ENCODE measurements at regions not wholly inside any gene's neighbourhood (a gene's known extent, or its start where the extent isn't known, plus 50 kb on each side); places are given as distances from the start of the nearest gene placed in this dataset.
"Not testable (repeated sequence)": the region's sequence is repeated elsewhere in the genome, so short reads cannot be mapped to it uniquely, and the experiment has no call there.

GRCh38 chr21:14814282-14814681, 250.5 kb downstream of the NRIP1 start:
- H3K4me3 ChIP-seq (ENCODE audit: low read depth, low read length) = no peak overlapping the region
- TF ChIP-seq CTCF (IDR thresholded peaks at IDR 0.05; ENCODE audit: low read depth, low read length, missing control alignments) = no peak
- no peak for DNase-seq (ENCODE audit: low read depth)

DNA sequence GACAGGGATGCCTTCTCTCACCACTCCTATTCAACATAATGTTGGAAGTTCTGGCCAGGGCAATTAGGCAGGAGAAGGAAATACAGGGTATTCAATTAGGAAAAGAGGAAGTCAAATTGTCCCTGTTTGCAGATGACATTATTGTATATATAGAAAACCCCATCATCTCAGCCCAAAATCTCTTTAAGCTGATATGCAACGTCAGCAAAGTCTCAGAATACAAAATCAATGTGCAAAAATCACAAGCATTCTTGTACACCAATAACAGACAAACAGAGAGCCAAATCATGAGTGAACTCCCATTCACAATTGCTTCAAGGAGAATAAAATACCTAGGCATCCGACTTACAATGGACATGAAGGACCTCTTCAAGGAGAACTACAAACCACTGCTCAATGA, 258.1 kb upstream of the SAMSN1 start:
- DNase-seq (ENCODE audit: low read depth); H3K4me3 ChIP-seq (ENCODE audit: low read depth, low read length): not testable (repeated sequence)

GRCh38 chr21:14797543-14797942, 251.4 kb upstream of the SAMSN1 start:
- no peak for DNase-seq (ENCODE audit: low read depth)
- no peak for TF ChIP-seq CTCF (IDR thresholded peaks at IDR 0.05; ENCODE audit: low read depth, low read length, missing control alignments)
- H3K4me3 ChIP-seq (ENCODE audit: low read depth, low read length) = no peak overlapping the region

DNA sequence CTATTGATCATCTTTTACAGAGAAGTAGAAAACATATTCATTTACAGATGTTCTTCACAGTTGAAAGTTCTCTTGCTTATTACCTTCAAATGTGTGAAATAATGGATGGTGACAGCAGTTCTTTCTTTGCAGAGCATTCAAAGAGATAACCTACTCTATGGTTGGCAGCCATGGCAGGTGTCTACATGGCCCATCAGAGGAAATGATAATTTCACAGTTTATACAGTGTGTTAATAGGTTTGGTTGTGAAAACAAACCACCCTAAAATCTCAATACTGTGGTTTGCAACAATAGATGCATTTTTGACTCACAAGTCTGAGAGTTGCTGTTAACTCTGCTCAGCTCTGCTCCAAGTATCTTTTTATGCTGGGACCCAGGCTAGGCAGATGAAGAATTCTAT, 241.2 kb upstream of the SAMSN1 start:
- DNase-seq (ENCODE audit: low read depth) = no peak
- no peak for TF ChIP-seq CTCF (IDR thresholded peaks at IDR 0.05; ENCODE audit: low read depth, low read length, missing control alignments)
- no peak overlapping the region for H3K4me3 ChIP-seq (ENCODE audit: low read depth, low read length)

DNA sequence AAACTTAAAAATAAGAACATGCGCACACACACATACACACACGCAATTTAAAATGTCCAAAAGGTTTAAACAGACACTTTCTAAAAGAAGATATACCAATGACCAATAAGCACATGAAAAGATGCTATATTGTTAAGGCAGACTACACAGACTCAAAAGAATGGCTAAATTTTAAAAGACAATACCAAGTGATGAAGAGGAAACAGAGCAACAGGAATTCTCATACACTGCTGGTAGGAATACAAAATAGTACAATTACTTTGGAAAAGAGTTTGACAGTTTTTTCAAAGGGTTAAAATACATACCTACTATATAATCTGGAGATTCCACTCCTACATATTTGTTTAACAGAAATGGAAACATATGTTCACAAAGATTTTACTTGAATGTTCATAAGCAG, 239.6 kb upstream of the SAMSN1 start:
- no peak for TF ChIP-seq CTCF (IDR thresholded peaks at IDR 0.05; ENCODE audit: low read depth, low read length, missing control alignments)
- no peak for DNase-seq (ENCODE audit: low read depth)
- no peak overlapping the region for H3K4me3 ChIP-seq (ENCODE audit: low read depth, low read length)

GRCh38 chr21:14773777-14774345, 227.7 kb upstream of the SAMSN1 start:
- no peak for DNase-seq (ENCODE audit: low read depth)
- TF ChIP-seq CTCF (IDR thresholded peaks at IDR 0.05; ENCODE audit: low read depth, low read length, missing control alignments) = peak; percentile 59
- H3K4me3 ChIP-seq (ENCODE audit: low read depth, low read length) = no peak overlapping the region

GRCh38 chr21:14771593-14771992, 225.5 kb upstream of the SAMSN1 start:
- DNase-seq (ENCODE audit: low read depth) = no peak
- TF ChIP-seq CTCF (IDR thresholded peaks at IDR 0.05; ENCODE audit: low read depth, low read length, missing control alignments) = no peak
- H3K4me3 ChIP-seq (ENCODE audit: low read depth, low read length) = no peak overlapping the region
